Right lobe of liver (tissue), 4 donors: ENCODE measurements at regions not wholly inside any gene's neighbourhood (a gene's known extent, or its start where the extent isn't known, plus 50 kb on each side); places are given as distances from the start of the nearest gene placed in this dataset.

Experiments used
- POLR2A ChIP-seq: fragments of 450-650 bp; IDR thresholded peaks from one replicate; pipeline ENCODE4 v1.6.1; 2017; ENCODE audit warnings: antibody characterized with exemption, mild to moderate bottlenecking
- TF ChIP-seq, protein P1 (sequence below), 4 donors: fragments of 200-600 bp in 3 of 4; fragments of 450-650 bp in 1 of 4; IDR thresholded peaks; one replicate each; pipeline versions ENCODE4 v1.5.1 to v1.8.0; 2016 to 2022; ENCODE audit warnings: antibody characterized with exemption in 4 of 4, mild to moderate bottlenecking in 2 of 4
- donor health status: DM: no; HTN: no; CAD: no.
- donor health status: DM: no; HTN: no; CAD: no.
- donor health status: DM: no; HTN: yes; CAD: no.

DNA sequence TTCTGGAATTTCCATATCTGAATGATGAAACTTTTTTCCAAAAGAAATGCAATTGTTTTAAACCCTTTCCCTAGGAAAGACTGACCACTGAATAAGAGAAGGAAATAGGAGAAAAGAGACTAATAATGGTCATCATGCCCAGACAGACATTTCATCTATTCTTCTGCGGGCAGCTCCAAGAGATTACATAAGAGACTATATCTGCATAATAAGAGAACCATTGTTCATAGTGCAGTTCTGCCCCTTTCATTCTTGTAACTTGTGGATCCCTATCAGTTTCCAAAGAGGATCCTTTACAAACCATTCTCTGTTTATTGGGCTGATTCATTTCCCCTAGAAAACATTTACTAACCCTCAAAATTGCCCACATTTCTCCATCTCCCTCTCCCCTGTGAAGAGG is 197.8 kb downstream of the FSCB start:
- TF ChIP-seq, protein P1, sequence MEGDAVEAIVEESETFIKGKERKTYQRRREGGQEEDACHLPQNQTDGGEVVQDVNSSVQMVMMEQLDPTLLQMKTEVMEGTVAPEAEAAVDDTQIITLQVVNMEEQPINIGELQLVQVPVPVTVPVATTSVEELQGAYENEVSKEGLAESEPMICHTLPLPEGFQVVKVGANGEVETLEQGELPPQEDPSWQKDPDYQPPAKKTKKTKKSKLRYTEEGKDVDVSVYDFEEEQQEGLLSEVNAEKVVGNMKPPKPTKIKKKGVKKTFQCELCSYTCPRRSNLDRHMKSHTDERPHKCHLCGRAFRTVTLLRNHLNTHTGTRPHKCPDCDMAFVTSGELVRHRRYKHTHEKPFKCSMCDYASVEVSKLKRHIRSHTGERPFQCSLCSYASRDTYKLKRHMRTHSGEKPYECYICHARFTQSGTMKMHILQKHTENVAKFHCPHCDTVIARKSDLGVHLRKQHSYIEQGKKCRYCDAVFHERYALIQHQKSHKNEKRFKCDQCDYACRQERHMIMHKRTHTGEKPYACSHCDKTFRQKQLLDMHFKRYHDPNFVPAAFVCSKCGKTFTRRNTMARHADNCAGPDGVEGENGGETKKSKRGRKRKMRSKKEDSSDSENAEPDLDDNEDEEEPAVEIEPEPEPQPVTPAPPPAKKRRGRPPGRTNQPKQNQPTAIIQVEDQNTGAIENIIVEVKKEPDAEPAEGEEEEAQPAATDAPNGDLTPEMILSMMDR (IDR thresholded peaks at IDR 0.05), result no peak
- TF ChIP-seq POLR2A, result no peak
